HG02840 (cell line): ENCODE measurements at regions not wholly inside any gene's neighbourhood (a gene's known extent, or its start where the extent isn't known, plus 50 kb on each side); places are given as distances from the start of the nearest gene placed in this dataset.

Experiments
- ATAC-seq: cut with Tn5 transposase; IDR thresholded peaks from one replicate; pipeline ENCODE4 v1.9.1; 2021; ENCODE audit warnings: mild to moderate bottlenecking, moderate library complexity, moderate number of reproducible peaks; ENCODE audit not compliant: unreplicated experiment, low FRiP score

DNA sequence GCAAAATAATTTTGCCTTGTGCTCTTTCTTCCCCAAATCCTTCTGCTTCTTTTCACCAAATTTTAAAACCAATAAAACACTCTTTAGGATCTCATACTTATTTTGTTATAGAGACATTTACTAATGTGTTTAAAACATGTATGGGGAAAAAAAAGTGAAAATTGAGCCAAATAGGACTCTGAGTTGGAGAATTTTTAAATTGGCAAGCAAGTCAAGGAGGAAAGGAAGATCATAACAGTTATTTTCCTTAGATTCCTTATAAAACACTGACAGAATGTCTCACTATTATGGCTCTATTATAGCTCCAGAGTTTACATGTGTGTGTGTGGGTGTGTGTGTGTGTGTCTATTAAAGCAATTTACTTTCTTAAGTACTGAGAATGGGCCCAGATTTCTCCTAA lies 220.5 kb downstream of the SLC6A15 start:
- ATAC-seq, result no peak

GRCh38 chr12:84691266-84691665 lies 221.3 kb downstream of the SLC6A15 start:
- no peak for ATAC-seq

DNA sequence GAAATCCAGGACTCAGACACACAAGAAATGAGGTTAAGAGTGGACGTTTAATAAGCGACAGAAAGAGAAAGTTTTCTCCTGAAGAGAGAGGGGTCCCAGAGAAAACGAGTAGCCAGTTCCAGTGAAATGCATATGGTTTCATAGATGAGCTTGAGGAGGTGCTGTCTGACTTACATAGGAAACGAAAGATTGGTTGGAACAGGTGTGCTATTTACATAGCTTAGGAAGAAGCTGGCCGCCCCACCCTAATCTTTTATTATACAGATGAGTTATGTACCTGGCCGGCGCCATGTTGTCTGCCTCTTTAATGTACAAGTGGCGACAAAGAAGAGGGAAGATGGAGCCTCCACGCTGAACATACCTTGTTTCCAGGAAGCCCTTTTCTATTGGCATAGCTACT lies 223.0 kb downstream of the SLC6A15 start:
- ATAC-seq, result no peak

DNA sequence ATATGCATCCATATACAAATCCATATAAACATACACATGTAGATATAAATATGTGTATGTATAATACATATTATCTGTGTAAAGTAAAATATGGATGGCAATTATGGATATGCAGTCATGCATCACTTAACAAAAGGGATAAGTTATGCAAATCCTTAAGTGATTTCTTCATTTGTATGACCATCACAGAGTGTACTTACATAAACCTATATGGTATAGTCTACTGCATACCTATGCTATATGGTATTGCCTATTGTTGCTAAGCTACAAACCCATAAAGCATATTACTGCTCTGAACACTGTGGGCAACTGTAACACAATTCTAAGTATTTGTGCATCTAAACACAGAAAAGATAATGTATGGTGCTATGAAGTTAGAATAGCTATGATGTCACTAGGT lies 227.2 kb downstream of the SLC6A15 start:
- no peak for ATAC-seq

DNA sequence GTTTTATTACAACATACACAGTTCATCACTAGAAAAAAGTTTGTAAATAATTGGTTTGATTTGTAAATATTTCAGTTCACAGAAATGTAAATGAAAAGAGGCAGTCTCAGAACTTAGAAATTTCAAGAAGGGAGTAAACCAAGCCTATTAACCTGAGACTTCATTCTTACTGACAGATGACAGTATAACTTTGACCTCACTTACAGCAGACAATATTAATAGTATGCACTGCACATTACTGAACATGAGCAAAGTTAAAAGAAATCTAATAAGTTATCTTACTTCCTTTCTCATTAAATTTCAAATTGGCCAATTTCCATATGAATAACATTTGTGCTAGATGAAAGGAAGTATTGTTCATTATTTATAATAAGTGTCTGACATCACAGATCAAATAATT lies 235.8 kb downstream of the SLC6A15 start:
- ATAC-seq, result no peak

DNA sequence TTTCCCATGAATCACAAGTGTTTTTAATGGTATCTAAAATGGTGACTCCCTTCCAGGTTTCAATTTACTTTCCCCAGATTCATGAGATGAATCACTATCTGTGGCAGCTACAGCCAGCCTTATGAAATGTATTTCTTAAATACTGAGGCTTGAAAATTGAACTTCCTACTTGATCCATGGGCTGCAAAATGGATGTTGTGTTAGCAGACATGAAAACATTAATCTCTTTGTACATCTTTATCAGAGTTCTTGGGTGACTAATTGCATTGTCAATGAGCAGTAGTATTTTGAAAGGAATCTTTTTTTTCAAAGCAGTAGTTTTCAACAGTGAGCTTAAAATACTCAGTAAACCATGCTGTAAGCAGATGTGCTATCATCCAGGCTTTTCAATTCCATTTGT lies 250.8 kb downstream of the SLC6A15 start:
- no peak for ATAC-seq

- ATAC-seq, result no peak
Observed at GRCh38 chr12:84660139-84660538, 252.5 kb downstream of the SLC6A15 start.

GRCh38 chr12:84658877-84659276 lies 253.7 kb downstream of the SLC6A15 start:
- ATAC-seq, result no peak

GRCh38 chr12:84656705-84657104 lies 255.9 kb downstream of the SLC6A15 start:
- ATAC-seq, result no peak

- no peak for ATAC-seq
Observed at GRCh38 chr12:84653482-84653881, 259.1 kb downstream of the SLC6A15 start.

- no peak for ATAC-seq
Observed at GRCh38 chr12:84648425-84648824, 264.2 kb downstream of the SLC6A15 start.

GRCh38 chr12:84644908-84645307 lies 267.7 kb downstream of the SLC6A15 start:
- no peak for ATAC-seq

GRCh38 chr12:84643993-84644392 lies 268.6 kb downstream of the SLC6A15 start:
- ATAC-seq, result no peak

DNA sequence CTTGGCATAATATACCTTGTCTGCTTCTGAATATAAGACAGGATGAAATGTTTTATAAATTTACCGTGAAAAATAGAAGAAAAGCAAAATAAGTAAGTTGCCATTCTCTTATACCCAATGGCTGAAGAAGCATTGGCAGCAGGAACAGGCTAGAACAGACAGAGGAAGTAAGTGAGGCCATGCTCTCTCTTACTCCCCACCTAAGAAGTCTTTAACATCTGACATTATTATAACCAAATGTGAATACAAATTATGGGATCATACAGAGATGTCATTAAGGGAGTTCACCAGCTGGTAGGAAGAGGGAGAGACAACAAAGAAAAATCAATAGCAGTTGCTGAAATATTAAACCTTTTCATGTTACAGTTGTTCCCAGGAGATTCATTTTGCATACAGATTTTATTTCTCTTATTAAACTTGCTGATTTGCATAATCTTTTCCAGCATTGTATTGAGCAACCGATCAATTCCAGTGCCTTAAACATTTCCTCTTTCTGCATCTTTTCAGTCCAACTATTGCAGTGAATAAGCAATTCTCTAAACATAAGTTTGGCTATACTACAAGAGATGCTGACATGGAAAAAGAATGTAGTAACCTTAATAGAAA lies 270.6 kb downstream of the SLC6A15 start:
- no peak for ATAC-seq

GRCh38 chr12:84638811-84639368 lies 273.7 kb downstream of the SLC6A15 start:
- no peak for ATAC-seq

GRCh38 chr12:84637926-84638325 lies 274.7 kb downstream of the SLC6A15 start:
- no peak for ATAC-seq

DNA sequence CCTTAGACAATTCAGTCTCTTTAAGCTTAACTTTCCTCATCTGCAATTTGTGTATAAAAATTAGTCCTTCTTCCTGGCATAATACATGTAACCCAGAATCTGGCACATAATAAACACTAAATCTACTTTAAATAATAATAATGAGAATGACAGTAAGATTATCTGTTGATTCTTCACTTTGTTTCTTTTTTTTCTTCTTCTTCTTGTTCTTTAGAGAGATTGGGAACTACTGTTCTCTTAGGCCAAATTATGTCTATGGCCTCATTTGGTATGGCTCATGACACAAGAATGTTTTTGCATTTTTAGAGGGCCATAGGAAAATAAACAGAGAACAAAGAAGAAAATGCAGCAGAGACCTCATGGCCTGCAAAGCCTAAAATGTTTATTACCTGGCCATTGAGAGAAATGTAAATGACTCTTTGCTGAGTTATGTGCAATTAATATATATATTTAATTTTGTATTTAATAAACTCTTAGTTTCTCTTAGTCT lies 275.8 kb downstream of the SLC6A15 start:
- ATAC-seq, result no peak

GRCh38 chr12:84634526-84634925 lies 278.1 kb downstream of the SLC6A15 start:
- ATAC-seq, result no peak

GRCh38 chr12:84632556-84632955 lies 280.0 kb downstream of the SLC6A15 start:
- no peak for ATAC-seq

DNA sequence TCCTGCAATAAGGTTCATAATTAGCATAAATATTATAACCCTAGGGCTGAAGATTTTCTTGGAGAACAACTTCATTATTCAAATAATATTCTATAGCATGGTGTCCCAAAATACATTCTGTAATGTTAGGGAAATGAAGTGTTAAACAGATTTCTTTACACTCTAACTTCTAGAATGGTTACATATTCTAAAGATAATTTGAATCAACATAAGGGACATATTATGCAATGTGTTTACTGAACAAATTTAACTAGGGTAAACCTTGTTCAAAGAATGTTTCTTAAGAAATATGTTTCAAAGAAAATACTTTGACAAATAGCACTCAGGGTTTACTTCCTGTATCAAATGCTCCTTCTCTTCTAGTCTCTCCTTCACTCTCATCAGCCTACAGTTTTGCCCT lies 281.6 kb downstream of the SLC6A15 start:
- ATAC-seq, result no peak

DNA sequence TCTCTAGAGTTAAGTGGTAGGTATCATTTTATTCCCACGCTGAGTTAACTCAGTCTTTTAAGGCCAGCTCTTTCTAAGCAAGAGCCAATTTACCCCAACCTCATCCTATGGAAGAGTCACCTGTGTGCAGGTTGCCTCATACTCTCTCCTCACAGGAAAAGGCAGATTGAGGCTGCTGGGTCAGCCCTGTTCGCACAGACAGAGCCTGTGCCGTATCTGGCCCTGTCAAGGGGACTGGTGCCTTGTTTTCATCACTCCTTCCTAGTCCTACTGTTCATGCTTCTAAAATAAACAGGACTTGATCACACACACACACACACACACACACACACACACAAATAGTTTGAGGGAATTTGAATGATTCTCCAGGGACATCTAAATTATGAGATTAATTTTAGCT lies 285.0 kb downstream of the SLC6A15 start:
- no peak for ATAC-seq

GRCh38 chr12:84624601-84625000 lies 288.0 kb downstream of the SLC6A15 start:
- ATAC-seq, result no peak
